ENCODE measurements at regions not wholly inside any gene's neighbourhood (a gene's known extent, or its start where the extent isn't known, plus 50 kb on each side); places are given as distances from the start of the nearest gene placed in this dataset.

- BruUV-seq (replicated peaks), result no TSS peak
- TF ChIP-seq CTCF (IDR thresholded peaks at IDR 0.05; ENCODE audit: unreplicated experiment), result no peak
- H3K27me3 Mint-ChIP-seq (ENCODE audit: unreplicated experiment), result no peaks in the 10 kb centered on the region
- intact Hi-C loops (cut with micrococcal nuclease; ENCODE audit: unreplicated experiment), result loop anchor here (10.0 kb wide), 1 partner anchor 93 kb away; no protein-coding TSS in a partner anchor
- H3K27ac Mint-ChIP-seq (ENCODE audit: unreplicated experiment), result no peak overlapping the region
- peaks cover 5% of the 10 kb centered on the region for H3K36me3 Mint-ChIP-seq (ENCODE audit: insufficient read depth, unreplicated experiment)
- CTCF ChIA-PET, result no interaction called here
- no peaks in the 10 kb centered on the region for H3K9me3 Mint-ChIP-seq (ENCODE audit: low read depth, unreplicated experiment)
- DNase-seq, result no peak
- H3K4me1 Mint-ChIP-seq (ENCODE audit: low read depth, unreplicated experiment), result no peaks in the 10 kb centered on the region
- no peak overlapping the region for H3K4me3 Mint-ChIP-seq (ENCODE audit: low read depth, unreplicated experiment)
Observed at GRCh38 chr12:25337916-25338315, 87.2 kb upstream of the KRAS start.

- TF ChIP-seq CTCF (IDR thresholded peaks at IDR 0.05; ENCODE audit: unreplicated experiment), result no peak
- H3K4me1 Mint-ChIP-seq (ENCODE audit: low read depth, unreplicated experiment), result no peaks in the 10 kb centered on the region
- CTCF ChIA-PET, result no interaction called here
- intact Hi-C loops (cut with micrococcal nuclease; ENCODE audit: unreplicated experiment), result loop anchor here (10.0 kb wide), 1 partner anchor 87 kb away; no protein-coding TSS in a partner anchor
- BruUV-seq (replicated peaks), result no TSS peak
- H3K4me3 Mint-ChIP-seq (ENCODE audit: low read depth, unreplicated experiment), result no peak overlapping the region
- H3K27ac Mint-ChIP-seq (ENCODE audit: unreplicated experiment), result no peak overlapping the region
- no peak for DNase-seq
- peaks cover 5% of the 10 kb centered on the region for H3K36me3 Mint-ChIP-seq (ENCODE audit: insufficient read depth, unreplicated experiment)
- H3K27me3 Mint-ChIP-seq (ENCODE audit: unreplicated experiment), result no peaks in the 10 kb centered on the region
- no peaks in the 10 kb centered on the region for H3K9me3 Mint-ChIP-seq (ENCODE audit: low read depth, unreplicated experiment)
Observed at GRCh38 chr12:25332143-25332542, 81.4 kb upstream of the KRAS start.

GRCh38 chr12:25328072-25328712, 77.5 kb upstream of the KRAS start:
- Mint-ChIP-seq H3K4me3 (ENCODE audit: low read depth, unreplicated experiment) (no peak overlapping the region), H3K27me3 (ENCODE audit: unreplicated experiment) (no peaks in the 10 kb centered on the region), H3K27ac (ENCODE audit: unreplicated experiment) (no peak overlapping the region), H3K9me3 (ENCODE audit: low read depth, unreplicated experiment) (no peaks in the 10 kb centered on the region), H3K36me3 (ENCODE audit: insufficient read depth, unreplicated experiment) (no peaks in the 10 kb centered on the region), H3K4me1 (ENCODE audit: low read depth, unreplicated experiment) (no peaks in the 10 kb centered on the region)
- BruUV-seq (replicated peaks), result no TSS peak
- TF ChIP-seq CTCF (IDR thresholded peaks at IDR 0.05; ENCODE audit: unreplicated experiment), result no peak
- CTCF ChIA-PET, result no interaction called here
- intact Hi-C loops (cut with micrococcal nuclease; ENCODE audit: unreplicated experiment), result no loop called here
- DNase-seq, result no peak

GRCh38 chr12:25327321-25327720, 76.6 kb upstream of the KRAS start:
- TF ChIP-seq CTCF (IDR thresholded peaks at IDR 0.05; ENCODE audit: unreplicated experiment), result no peak
- no peak overlapping the region for H3K4me3 Mint-ChIP-seq (ENCODE audit: low read depth, unreplicated experiment)
- BruUV-seq (replicated peaks), result no TSS peak
- intact Hi-C loops (cut with micrococcal nuclease; ENCODE audit: unreplicated experiment), result no loop called here
- H3K4me1 Mint-ChIP-seq (ENCODE audit: low read depth, unreplicated experiment), result peaks cover 4% of the 10 kb centered on the region
- H3K27me3 Mint-ChIP-seq (ENCODE audit: unreplicated experiment), result no peaks in the 10 kb centered on the region
- no peak overlapping the region for H3K27ac Mint-ChIP-seq (ENCODE audit: unreplicated experiment)
- CTCF ChIA-PET, result no interaction called here
- DNase-seq, result no peak
- no peaks in the 10 kb centered on the region for H3K9me3 Mint-ChIP-seq (ENCODE audit: low read depth, unreplicated experiment)
- H3K36me3 Mint-ChIP-seq (ENCODE audit: insufficient read depth, unreplicated experiment), result no peaks in the 10 kb centered on the region
